Choroid plexus epithelial cell (primary cell): ENCODE measurements at regions not wholly inside any gene's neighbourhood (a gene's known extent, or its start where the extent isn't known, plus 50 kb on each side); places are given as distances from the start of the nearest gene placed in this dataset.

Experiments
- DNase-seq: peaks from one replicate; pipeline ENCODE4 v3.0.0-alpha.2; 2010; ENCODE audit warnings: low read depth
- H3K4me3 ChIP-seq: 2 replicates; pipeline ENCODE4 v1.5.1; 2011; ENCODE audit warnings: low read depth, mild to moderate bottlenecking, control low read depth, low read length, moderate library complexity
- TF ChIP-seq, protein P1 (sequence below): conservative IDR thresholded peaks from 2 replicates; pipeline ENCODE4 v1.5.1; 2011; ENCODE audit warnings: low read depth, mild to moderate bottlenecking, control low read depth, inconsistent platforms, low read length, moderate library complexity

DNA sequence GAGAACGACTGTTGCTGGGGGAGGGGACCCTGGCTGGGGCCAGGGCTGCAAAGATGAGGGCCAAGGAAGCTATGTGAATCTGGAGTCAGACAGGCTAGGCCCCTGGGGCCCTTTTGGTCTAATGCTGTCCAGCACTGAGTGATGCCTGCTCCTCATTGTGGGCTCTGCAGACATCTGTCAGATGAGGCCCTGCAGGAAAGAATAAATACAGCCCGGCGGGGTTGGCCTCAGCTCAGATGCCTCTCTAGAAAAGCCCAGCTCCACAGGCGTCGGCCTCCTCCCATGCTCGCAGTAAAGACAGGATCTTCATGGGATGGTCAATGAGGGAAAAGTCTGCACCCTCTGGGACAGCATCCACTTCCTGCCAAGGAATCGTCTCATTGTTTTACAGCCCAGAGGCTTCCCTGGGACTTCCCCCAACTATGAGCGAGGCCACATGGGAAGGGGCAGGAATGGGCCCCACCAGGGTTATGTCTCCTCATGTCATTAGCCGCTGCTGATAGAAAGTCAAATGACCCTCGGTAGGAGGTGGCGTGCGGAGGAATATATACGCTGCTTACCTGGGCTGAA, 125.8 kb upstream of the GLI2 start:
- H3K4me3 ChIP-seq, result no peak overlapping the region
- TF ChIP-seq, protein P1, sequence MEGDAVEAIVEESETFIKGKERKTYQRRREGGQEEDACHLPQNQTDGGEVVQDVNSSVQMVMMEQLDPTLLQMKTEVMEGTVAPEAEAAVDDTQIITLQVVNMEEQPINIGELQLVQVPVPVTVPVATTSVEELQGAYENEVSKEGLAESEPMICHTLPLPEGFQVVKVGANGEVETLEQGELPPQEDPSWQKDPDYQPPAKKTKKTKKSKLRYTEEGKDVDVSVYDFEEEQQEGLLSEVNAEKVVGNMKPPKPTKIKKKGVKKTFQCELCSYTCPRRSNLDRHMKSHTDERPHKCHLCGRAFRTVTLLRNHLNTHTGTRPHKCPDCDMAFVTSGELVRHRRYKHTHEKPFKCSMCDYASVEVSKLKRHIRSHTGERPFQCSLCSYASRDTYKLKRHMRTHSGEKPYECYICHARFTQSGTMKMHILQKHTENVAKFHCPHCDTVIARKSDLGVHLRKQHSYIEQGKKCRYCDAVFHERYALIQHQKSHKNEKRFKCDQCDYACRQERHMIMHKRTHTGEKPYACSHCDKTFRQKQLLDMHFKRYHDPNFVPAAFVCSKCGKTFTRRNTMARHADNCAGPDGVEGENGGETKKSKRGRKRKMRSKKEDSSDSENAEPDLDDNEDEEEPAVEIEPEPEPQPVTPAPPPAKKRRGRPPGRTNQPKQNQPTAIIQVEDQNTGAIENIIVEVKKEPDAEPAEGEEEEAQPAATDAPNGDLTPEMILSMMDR, result no peak
- DNase-seq, result no peak

- TF ChIP-seq, protein P1, result no peak
- no peak for DNase-seq
- no peak overlapping the region for H3K4me3 ChIP-seq
Observed at GRCh38 chr2:120611016-120611415, 124.7 kb upstream of the GLI2 start.

DNA sequence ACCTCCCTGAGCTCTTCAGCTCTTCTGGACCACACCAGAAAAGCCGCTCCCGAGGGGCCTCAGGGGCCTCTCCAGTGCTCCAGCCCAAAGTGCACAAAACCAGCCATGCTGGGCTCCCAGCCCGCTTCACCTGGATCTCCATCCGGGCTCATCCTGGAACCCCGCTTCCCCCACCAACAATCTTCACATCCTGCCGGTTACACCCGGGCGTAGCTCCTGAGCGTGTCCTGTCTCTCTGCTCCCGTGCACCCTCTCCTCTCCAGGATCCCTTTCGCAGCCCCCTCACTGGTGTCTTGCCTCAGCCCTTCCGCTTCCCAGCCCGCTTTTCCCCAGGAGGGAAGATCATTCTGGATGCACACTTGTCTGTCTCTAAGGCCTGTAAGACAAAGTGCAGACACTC, 123.7 kb upstream of the GLI2 start:
- H3K4me3 ChIP-seq, result no peak overlapping the region
- DNase-seq, result no peak
- TF ChIP-seq, protein P1, result no peak

GRCh38 chr2:120612471-120612870, 123.2 kb upstream of the GLI2 start:
- TF ChIP-seq, protein P1, result no peak
- DNase-seq, result no peak

DNA sequence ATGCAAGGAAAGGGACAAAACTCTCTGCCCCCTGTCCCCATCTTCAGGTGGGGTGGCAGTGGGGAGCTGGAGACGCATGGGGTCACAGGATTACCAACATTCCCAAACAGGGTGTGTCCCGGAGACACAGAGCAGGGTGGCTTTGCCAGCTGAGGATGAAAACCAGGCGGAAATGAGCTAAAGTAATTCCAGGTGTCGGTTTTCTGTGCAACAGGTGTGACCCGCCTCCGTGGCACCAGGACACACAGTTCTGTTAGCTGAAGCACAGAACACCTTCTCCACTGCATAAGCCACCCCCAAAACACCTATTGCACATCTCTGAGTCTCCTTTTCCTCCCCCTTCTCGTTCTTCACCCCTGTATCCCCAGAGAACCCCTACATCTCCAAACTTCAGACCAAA, 122.7 kb upstream of the GLI2 start:
- no peak overlapping the region for H3K4me3 ChIP-seq
- TF ChIP-seq, protein P1, result no peak
- DNase-seq, result no peak

More at GRCh38 chr2:120612471-120612870, 123.2 kb upstream of the GLI2 start:
- no peak overlapping the region for H3K4me3 ChIP-seq

GRCh38 chr2:120613742-120614571, 121.7 kb upstream of the GLI2 start:
- H3K4me3 ChIP-seq, result no peak overlapping the region
- TF ChIP-seq, protein P1, result no peak
- DNase-seq, result peak; percentile 78

DNA sequence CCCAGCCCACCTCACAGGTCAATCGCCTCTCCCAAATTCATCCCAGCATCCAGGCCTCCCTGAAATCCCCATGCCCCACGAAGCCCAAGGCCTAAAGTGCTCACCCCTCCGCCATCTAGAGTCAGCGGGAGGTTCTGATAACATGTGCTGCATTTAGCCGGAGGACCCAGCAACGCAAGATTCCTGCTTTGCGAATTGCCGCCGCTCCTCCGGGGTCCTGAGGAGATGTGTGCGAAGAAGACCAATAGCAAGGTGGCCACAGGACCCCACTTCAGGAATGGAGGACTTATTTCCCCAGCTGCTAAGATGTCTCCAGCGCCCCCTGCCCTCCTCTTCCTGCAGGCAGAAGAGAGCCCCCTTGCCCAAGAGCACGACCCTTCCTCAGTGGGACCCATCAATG, 120.8 kb upstream of the GLI2 start:
- H3K4me3 ChIP-seq, result no peak overlapping the region
- TF ChIP-seq, protein P1, result no peak
- DNase-seq, result no peak
